ENCODE measurements at regions not wholly inside any gene's neighbourhood (a gene's known extent, or its start where the extent isn't known, plus 50 kb on each side); places are given as distances from the start of the nearest gene placed in this dataset.
A peak's percentile ranks its signal among the peaks of the same experiment; 100 is the strongest.

DNA sequence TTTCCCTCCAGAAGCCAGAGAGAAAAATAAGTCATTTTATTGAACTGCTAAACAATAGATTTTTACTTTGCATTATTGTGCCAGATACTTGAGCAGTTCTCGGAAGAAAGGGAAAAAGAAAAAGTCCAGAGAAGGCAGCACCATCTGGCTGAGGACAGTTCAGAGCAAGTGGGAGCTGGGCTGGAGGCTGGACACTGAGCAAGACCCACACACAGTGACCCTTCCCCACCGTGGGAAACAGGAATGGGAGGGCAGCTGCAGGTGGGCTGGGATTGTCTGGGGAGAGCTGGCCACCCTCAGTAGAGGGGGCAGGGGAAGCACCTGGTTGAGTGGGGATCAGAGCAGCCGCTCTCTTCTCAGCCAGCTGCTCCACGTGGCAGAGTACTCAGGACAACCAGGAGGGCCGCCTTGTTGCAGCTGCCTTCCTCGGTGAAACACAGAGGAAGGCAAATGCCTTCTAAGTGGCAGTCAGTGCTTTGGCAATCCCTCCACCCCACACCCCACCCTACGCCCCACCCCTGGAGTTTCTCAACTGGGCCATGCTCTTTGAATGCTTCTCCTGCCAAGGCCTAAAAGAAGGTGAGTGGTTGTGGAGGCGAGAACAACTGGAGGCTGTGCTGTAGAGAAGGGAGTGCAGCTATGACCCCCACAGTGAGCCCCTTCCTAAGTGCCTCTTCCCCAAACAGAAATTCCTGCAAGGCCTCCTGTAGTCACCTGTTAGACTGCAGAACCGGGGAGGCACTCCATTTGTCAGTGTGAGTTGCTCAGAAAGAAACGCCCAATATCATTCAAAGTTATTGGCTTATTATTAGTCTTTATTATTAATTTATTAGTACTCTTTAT, 179.3 kb downstream of the ZIC5 start:
- DNase-seq = peak; percentile 27

DNA sequence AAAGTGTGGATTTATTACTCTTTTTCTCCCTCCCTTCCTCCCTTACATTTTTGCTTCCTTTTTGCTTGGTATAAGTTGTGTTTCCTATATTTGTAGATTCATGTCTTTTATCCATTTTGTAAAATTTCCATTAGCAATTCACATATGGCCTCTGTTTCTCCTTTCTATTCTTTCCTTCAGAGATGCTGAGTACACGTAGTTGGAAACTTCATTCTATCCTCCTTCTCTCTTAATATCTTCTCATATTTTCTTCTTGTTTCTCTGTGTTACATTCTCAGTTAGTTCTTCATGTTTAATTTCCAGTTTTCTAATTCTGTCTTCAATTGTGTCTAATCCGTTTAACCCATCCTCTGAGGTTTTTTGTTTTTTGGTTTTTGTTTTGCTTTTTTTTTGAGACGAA, 188.9 kb downstream of the ZIC5 start:
- no peaks in the 10 kb centered on the region for H3K4me1 Mint-ChIP-seq (ENCODE audit: low read depth, unreplicated experiment)
- H3K36me3 Mint-ChIP-seq (ENCODE audit: unreplicated experiment) = peaks cover 7% of the 10 kb centered on the region

More for the DNA sequence above, 179.3 kb downstream of the ZIC5 start:
- no peak overlapping the region for H3K27ac Mint-ChIP-seq (ENCODE audit: unreplicated experiment)
- peaks cover 13% of the 10 kb centered on the region for H3K4me1 Mint-ChIP-seq (ENCODE audit: low read depth, unreplicated experiment)
- no peak overlapping the region for H3K4me3 Mint-ChIP-seq (ENCODE audit: unreplicated experiment)
- TF ChIP-seq, protein P1, sequence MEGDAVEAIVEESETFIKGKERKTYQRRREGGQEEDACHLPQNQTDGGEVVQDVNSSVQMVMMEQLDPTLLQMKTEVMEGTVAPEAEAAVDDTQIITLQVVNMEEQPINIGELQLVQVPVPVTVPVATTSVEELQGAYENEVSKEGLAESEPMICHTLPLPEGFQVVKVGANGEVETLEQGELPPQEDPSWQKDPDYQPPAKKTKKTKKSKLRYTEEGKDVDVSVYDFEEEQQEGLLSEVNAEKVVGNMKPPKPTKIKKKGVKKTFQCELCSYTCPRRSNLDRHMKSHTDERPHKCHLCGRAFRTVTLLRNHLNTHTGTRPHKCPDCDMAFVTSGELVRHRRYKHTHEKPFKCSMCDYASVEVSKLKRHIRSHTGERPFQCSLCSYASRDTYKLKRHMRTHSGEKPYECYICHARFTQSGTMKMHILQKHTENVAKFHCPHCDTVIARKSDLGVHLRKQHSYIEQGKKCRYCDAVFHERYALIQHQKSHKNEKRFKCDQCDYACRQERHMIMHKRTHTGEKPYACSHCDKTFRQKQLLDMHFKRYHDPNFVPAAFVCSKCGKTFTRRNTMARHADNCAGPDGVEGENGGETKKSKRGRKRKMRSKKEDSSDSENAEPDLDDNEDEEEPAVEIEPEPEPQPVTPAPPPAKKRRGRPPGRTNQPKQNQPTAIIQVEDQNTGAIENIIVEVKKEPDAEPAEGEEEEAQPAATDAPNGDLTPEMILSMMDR (IDR thresholded peaks at IDR 0.05; ENCODE audit: partially characterized antibody, unreplicated experiment) = no peak
- H3K36me3 Mint-ChIP-seq (ENCODE audit: unreplicated experiment) = peaks cover 4% of the 10 kb centered on the region
- peaks cover 3% of the 10 kb centered on the region for H3K9me3 Mint-ChIP-seq (ENCODE audit: unreplicated experiment)
- H3K27me3 Mint-ChIP-seq (ENCODE audit: unreplicated experiment) = peaks cover 3% of the 10 kb centered on the region

DNA sequence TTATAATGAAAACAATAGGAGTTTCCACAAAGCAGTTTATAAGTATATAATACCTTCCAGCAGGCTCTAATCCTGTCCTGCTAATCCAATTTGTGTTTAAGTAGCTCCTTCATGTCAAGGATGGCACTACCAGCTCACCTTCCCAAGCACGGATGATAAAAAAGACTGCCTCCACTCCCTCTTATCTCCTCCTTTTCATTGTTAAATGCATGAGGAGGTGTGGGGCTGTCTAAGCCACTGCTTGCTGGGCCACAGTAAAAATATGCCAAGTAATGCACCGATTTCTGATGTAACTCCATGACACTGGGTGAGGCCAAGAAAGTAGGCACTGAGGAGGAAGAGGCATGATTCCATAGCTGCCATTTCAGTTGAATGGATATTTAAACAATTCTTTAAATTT, 193.1 kb downstream of the ZIC5 start:
- Mint-ChIP-seq H3K27ac (ENCODE audit: unreplicated experiment) (no peak overlapping the region), H3K9me3 (ENCODE audit: unreplicated experiment) (peaks cover 2% of the 10 kb centered on the region), H3K4me1 (ENCODE audit: low read depth, unreplicated experiment) (no peaks in the 10 kb centered on the region), H3K36me3 (ENCODE audit: unreplicated experiment) (peaks cover 7% of the 10 kb centered on the region), H3K4me3 (ENCODE audit: unreplicated experiment) (no peak overlapping the region), H3K27me3 (ENCODE audit: unreplicated experiment) (no peaks in the 10 kb centered on the region)
- TF ChIP-seq, protein P1 (IDR thresholded peaks at IDR 0.05; ENCODE audit: partially characterized antibody, unreplicated experiment) = no peak
- DNase-seq = no peak

More for the DNA sequence above, 188.9 kb downstream of the ZIC5 start:
- H3K9me3 Mint-ChIP-seq (ENCODE audit: unreplicated experiment) = peaks cover 4% of the 10 kb centered on the region
- TF ChIP-seq, protein P1 (IDR thresholded peaks at IDR 0.05; ENCODE audit: partially characterized antibody, unreplicated experiment) = no peak
- H3K27me3 Mint-ChIP-seq (ENCODE audit: unreplicated experiment) = no peaks in the 10 kb centered on the region
- H3K4me3 Mint-ChIP-seq (ENCODE audit: unreplicated experiment) = no peak overlapping the region
- no peak overlapping the region for H3K27ac Mint-ChIP-seq (ENCODE audit: unreplicated experiment)
- DNase-seq = no peak

- peaks cover 5% of the 10 kb centered on the region for H3K36me3 Mint-ChIP-seq (ENCODE audit: unreplicated experiment)
- H3K4me1 Mint-ChIP-seq (ENCODE audit: low read depth, unreplicated experiment) = no peaks in the 10 kb centered on the region
- no peak for DNase-seq
- H3K9me3 Mint-ChIP-seq (ENCODE audit: unreplicated experiment) = peaks cover 1% of the 10 kb centered on the region
- no peaks in the 10 kb centered on the region for H3K27me3 Mint-ChIP-seq (ENCODE audit: unreplicated experiment)
- no peak overlapping the region for H3K4me3 Mint-ChIP-seq (ENCODE audit: unreplicated experiment)
- TF ChIP-seq, protein P1 (IDR thresholded peaks at IDR 0.05; ENCODE audit: partially characterized antibody, unreplicated experiment) = no peak
- no peak overlapping the region for H3K27ac Mint-ChIP-seq (ENCODE audit: unreplicated experiment)
Measured at GRCh38 chr13:99777873-99778272, 193.7 kb downstream of the ZIC5 start.

DNA sequence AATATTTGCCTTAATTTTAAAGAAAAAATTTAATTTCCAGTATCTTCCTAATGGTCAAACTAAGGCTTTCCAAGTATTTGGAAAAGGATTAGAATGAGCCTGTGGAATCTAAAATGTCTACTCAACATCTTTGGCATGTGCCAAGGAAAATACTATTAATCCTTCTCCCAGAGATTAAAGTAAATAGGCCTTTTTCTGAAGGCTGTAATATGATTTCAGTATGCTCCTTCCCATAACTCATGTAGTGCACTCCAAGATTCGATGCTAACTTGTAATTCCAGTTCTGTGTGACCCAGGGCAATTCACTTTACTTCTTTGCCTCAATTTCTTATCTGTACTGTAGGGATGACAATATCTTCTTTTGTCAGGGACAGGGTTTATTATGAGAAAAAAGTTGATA, 196.9 kb downstream of the ZIC5 start:
- Mint-ChIP-seq H3K27me3 (ENCODE audit: unreplicated experiment) (no peaks in the 10 kb centered on the region), H3K27ac (ENCODE audit: unreplicated experiment) (no peak overlapping the region), H3K36me3 (ENCODE audit: unreplicated experiment) (no peaks in the 10 kb centered on the region), H3K4me1 (ENCODE audit: low read depth, unreplicated experiment) (no peaks in the 10 kb centered on the region), H3K4me3 (ENCODE audit: unreplicated experiment) (no peak overlapping the region), H3K9me3 (ENCODE audit: unreplicated experiment) (no peaks in the 10 kb centered on the region)
- TF ChIP-seq, protein P1 (IDR thresholded peaks at IDR 0.05; ENCODE audit: partially characterized antibody, unreplicated experiment) = no peak
- DNase-seq = no peak
